Astrocyte of the spinal cord (primary cell): ENCODE measurements at regions not wholly inside any gene's neighbourhood (a gene's known extent, or its start where the extent isn't known, plus 50 kb on each side); places are given as distances from the start of the nearest gene placed in this dataset.

ENCODE experiments used
- DNase-seq: peaks from one replicate; pipeline ENCODE4 v3.0.0; 2011; ENCODE audit warnings: low read depth, low spot score
- H3K4me3 ChIP-seq: 2 replicates; pipeline ENCODE4 v1.5.1; 2011; ENCODE audit warnings: low read depth, mild to moderate bottlenecking, low read length, moderate library complexity
- CTCF ChIP-seq: IDR thresholded peaks from 2 replicates; pipeline ENCODE4 v1.5.1; 2012; ENCODE audit warnings: low read depth, mild to moderate bottlenecking, low read length, inconsistent platforms
- in situ Hi-C: cut with HindIII; loops from 2 replicates; pipeline ENCODE4 v1.10.0; 2017; ENCODE audit warnings: low sequenced_read_pairs

- no peak for TF ChIP-seq CTCF
- DNase-seq, result no peak
- in situ Hi-C loops, result no loop called here
- H3K4me3 ChIP-seq, result no peak overlapping the region
These were observed 168.3 kb upstream of the TLE4 start for GRCh38 chr9:79403495-79403894.

GRCh38 chr9:79408200-79408599 is 163.6 kb upstream of the TLE4 start:
- no peak for DNase-seq
- H3K4me3 ChIP-seq, result no peak overlapping the region
- in situ Hi-C loops, result no loop called here
- peak; percentile 11 for TF ChIP-seq CTCF

GRCh38 chr9:79408617-79409016 is 163.1 kb upstream of the TLE4 start:
- in situ Hi-C loops, result no loop called here

GRCh38 chr9:79409182-79409823 is 162.5 kb upstream of the TLE4 start:
- H3K4me3 ChIP-seq, result no peak overlapping the region
- DNase-seq, result no peak
- TF ChIP-seq CTCF, result no peak
- in situ Hi-C loops, result no loop called here

More at GRCh38 chr9:79408617-79409016, 163.1 kb upstream of the TLE4 start:
- H3K4me3 ChIP-seq, result no peak overlapping the region
- DNase-seq, result peak; percentile 26
- TF ChIP-seq CTCF, result no peak

- in situ Hi-C loops, result no loop called here
- DNase-seq, result no peak
- no peak for TF ChIP-seq CTCF
These were observed 145.9 kb upstream of the TLE4 start for GRCh38 chr9:79425840-79426239.

GRCh38 chr9:79428422-79428821 is 143.3 kb upstream of the TLE4 start:
- H3K4me3 ChIP-seq, result no peak overlapping the region
- TF ChIP-seq CTCF, result no peak
- in situ Hi-C loops, result no loop called here
- DNase-seq, result peak; percentile 54

More at GRCh38 chr9:79425840-79426239, 145.9 kb upstream of the TLE4 start:
- no peak overlapping the region for H3K4me3 ChIP-seq
